Naive thymus-derived CD4-positive, alpha-beta T cell (primary cell): ENCODE measurements at regions not wholly inside any gene's neighbourhood (a gene's known extent, or its start where the extent isn't known, plus 50 kb on each side); places are given as distances from the start of the nearest gene placed in this dataset.

Source experiments
- ATAC-seq: fragments of 150-1000 bp; cut with Tn5 transposase; 2 replicates; pipeline ENCODE4 v1.10.0; 2021; ENCODE audit warnings: mild to moderate bottlenecking, moderate library complexity
- CTCF ChIA-PET: fragments of 350-600 bp; sonication (Branson Sonifier 250); formaldehyde crosslinking; loops from one replicate; lab custom pipeline; 2021; ENCODE audit warnings: antibody characterized with exemption; lab: Charles Lee
- POLR2A ChIA-PET: fragments of 350-600 bp; sonication (Branson Sonifier 250); formaldehyde crosslinking; loops from one replicate; lab custom pipeline; 2021; ENCODE audit warnings: antibody characterized with exemption, inconsistent platforms; lab: Charles Lee
- DNase-seq, 9 donors: peaks; one replicate each; pipeline versions ENCODE4 v3.0.0 to v3.0.0-alpha.2; 2020 to 2022; ENCODE audit warnings: mixed read lengths in 1 of 9
- H3K27ac ChIP-seq: one replicate; pipeline ENCODE4 v1.7.0; 2013; ENCODE audit warnings: mild to moderate bottlenecking, low read depth, low read length, moderate library complexity
- H3K27me3 ChIP-seq, 2 donors: one replicate each; pipeline ENCODE4 v1.7.0; 2013; ENCODE audit warnings: low read length in 2 of 2, mild to moderate bottlenecking in 2 of 2, moderate library complexity in 2 of 2; ENCODE audit not compliant: control insufficient read depth in 2 of 2, insufficient read depth in 2 of 2
- H3K36me3 ChIP-seq, 3 experiments: 1 replicate in 2 of 3; 2 replicates in 1 of 3; pipeline ENCODE4 v1.7.0; 2013; ENCODE audit warnings: low read length in 3 of 3, mild to moderate bottlenecking in 3 of 3, moderate library complexity in 1 of 3; ENCODE audit not compliant: insufficient read depth in 3 of 3, control insufficient read depth in 2 of 3
- H3K4me1 ChIP-seq, 2 donors: one replicate each; pipeline ENCODE4 v1.7.0; 2013; ENCODE audit warnings: low read length in 2 of 2, mild to moderate bottlenecking in 2 of 2, moderate library complexity in 1 of 2; ENCODE audit not compliant: control insufficient read depth in 2 of 2, insufficient read depth in 2 of 2
- H3K4me3 ChIP-seq: 2 replicates; pipeline ENCODE4 v1.7.0; 2013; ENCODE audit warnings: mild to moderate bottlenecking, low read length
- H3K9me3 ChIP-seq, 3 experiments: 1 replicate in 2 of 3; 2 replicates in 1 of 3; pipeline ENCODE4 v1.7.0; 2013; ENCODE audit warnings: low read length in 3 of 3; ENCODE audit not compliant: control insufficient read depth in 2 of 3
- H3K27ac Mint-ChIP-seq, 9 donors: one replicate each; pipeline ENCODE4 v1.8.0; 2020 to 2022; ENCODE audit warnings: mixed read lengths in 9 of 9, mild to moderate bottlenecking in 8 of 9, moderate library complexity in 5 of 9, inconsistent platforms in 2 of 9
- H3K27me3 Mint-ChIP-seq, 5 donors: one replicate each; pipeline ENCODE4 v1.8.0; 2021 to 2022; ENCODE audit warnings: mixed read lengths in 5 of 5, mild to moderate bottlenecking in 1 of 5
- H3K36me3 Mint-ChIP-seq, 5 donors: one replicate each; pipeline ENCODE4 v1.8.0; 2020 to 2022; ENCODE audit warnings: mixed read lengths in 5 of 5, mild to moderate bottlenecking in 3 of 5, inconsistent platforms in 1 of 5
- H3K4me1 Mint-ChIP-seq, 7 donors: one replicate each; pipeline ENCODE4 v1.8.0; 2020 to 2022; ENCODE audit warnings: mixed read lengths in 7 of 7, mild to moderate bottlenecking in 3 of 7, inconsistent platforms in 1 of 7
- H3K4me3 Mint-ChIP-seq, 10 donors: one replicate each; pipeline ENCODE4 v1.8.0; 2020 to 2022; ENCODE audit warnings: mild to moderate bottlenecking in 10 of 10, mixed read lengths in 10 of 10, moderate library complexity in 6 of 10, inconsistent platforms in 2 of 10
- H3K9me3 Mint-ChIP-seq, 11 donors: one replicate each; pipeline ENCODE4 v1.8.0; 2020 to 2022; ENCODE audit warnings: mixed read lengths in 11 of 11, mild to moderate bottlenecking in 4 of 11, inconsistent platforms in 1 of 11, moderate library complexity in 1 of 11
- intact Hi-C, 2 donors: fragments of 100-400 bp; cut with micrococcal nuclease; formaldehyde crosslinking; loops; one replicate each; pipeline ENCODE4 v1.15.1; 2023

DNA sequence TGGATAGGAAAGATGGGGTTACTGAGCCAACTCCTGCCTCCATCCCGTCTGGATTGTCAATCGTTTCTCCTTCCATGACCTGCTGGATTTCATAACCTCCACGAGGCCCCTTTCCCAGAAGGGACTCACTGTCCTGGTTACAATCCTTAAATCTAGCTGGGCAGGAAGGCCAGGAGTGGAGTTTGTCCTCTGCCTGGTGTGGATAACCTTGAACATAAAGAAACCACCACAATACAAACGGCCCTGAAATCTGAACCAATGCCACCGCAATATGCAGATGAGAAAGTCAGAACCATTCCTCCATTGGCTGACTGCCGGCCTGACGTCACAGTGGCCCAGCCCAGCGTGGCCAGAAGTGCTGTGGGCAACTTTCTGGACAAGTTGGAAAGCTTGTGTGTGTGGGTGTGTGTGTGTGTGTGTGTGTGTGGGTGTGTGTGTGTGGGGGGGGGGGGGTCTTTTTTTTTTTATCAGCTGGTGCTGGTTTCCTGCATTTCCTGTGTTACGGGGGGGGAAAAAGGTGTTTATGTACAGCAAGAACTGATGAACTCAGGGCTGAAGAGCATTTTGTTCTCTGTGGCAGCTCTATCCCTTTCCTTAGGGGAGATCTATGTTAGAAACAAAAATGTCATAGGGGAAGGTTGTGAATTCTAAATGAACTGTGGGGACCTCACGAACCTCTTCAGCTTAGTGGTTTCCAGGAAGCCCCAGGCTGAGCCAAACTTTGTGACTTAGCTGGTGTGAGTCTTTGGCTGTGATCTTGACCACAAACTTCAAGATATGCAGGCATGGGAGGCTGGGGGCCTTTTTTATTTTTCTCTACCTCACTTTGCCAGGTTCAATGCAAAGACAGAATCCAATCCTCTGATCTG, 81.6 kb upstream of the MED13L start:
- Mint-ChIP-seq H3K27me3 (no peaks in the 10 kb centered on the region), H3K4me1 (peaks cover 21 to 43% (median 31%) of the 10 kb centered on the region in 7 donors), H3K36me3 (peaks cover 0 to 2% (median 0%) of the 10 kb centered on the region in 5 donors), H3K27ac (peak overlapping the region; percentile 75 to 90 (median 86)), H3K9me3 (peaks cover 0 to 5% (median 0%) of the 10 kb centered on the region in 11 donors), H3K4me3 (peak overlapping the region; percentile 77 to 88 (median 84))
- H3K4me1 ChIP-seq, result peaks cover 15 to 27% of the 10 kb centered on the region in 2 donors
- peak overlapping the region; percentile 49 for H3K4me3 ChIP-seq
- no peaks in the 10 kb centered on the region for H3K36me3 ChIP-seq
- peak; percentile 93 for ATAC-seq
- peak overlapping the region; percentile 58 for H3K27ac ChIP-seq
- intact Hi-C loops, result loop anchor here (1.0 to 5.0 kb wide), 3 partner anchors 37 to 198 kb away; partner anchors contain the start of genes MED13L (in 2 of the 2) and MAP1LC3B2 (in 1 of the 2)
- no peaks in the 10 kb centered on the region for H3K9me3 ChIP-seq
- POLR2A ChIA-PET, result interaction anchor here (0.6 to 1.0 kb wide), 2 partner anchors 8 to 254 kb away, joined by 3 read pairs; no protein-coding TSS in a partner anchor
- no peaks in the 10 kb centered on the region for H3K27me3 ChIP-seq
- CTCF ChIA-PET, result interaction anchor here (0.6 kb wide), 1 partner anchor 218 kb away, joined by 3 read pairs; no protein-coding TSS in a partner anchor
- peak; percentile 45 to 74 (median 57) for DNase-seq

DNA sequence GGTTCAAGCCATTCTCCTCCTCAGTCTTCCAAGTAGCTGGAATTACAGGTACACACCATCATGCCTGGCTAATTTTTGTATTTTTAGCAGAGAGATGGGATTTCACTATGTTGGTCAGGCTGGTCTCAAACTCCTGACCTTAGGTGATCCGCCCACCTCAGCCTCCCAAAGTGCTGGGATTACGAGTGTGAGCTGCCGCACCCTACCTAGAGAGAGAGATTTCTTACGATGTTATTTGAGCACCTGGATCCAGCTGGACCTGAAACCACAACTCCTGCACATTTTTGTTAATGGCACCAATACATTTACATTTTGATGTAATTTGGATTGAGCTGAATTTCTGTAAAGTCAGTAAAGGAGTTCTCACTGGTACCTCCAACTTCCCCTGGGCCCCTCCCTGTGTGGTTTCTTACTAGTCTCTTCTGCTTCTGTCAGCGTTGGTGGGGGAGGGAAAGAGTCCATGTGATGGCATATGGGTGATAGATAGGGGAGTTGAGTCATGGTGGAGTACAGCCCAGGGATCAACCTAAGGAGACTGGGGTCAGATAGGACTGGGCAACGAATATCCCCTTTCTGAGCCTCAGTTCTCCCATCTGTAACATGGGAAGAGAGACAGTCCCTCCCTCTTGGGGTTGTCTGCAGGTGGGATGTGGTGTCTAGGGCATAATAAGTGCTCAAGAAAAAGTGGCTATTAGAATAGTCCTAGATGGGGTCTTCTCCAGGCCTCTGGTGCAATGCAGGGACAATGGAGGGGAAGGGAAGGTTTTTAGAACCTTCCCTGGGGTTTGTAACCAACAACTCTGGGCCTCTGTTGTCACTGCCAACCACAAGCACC, 83.3 kb upstream of the MED13L start:
- H3K9me3 ChIP-seq, result no peaks in the 10 kb centered on the region
- no peaks in the 10 kb centered on the region for H3K27me3 ChIP-seq
- no peak for DNase-seq
- ChIA-PET CTCF (interaction anchor here (0.6 kb wide), 1 partner anchor 306 kb away, joined by 3 read pairs; no protein-coding TSS in a partner anchor), POLR2A (no interaction called here)
- H3K4me3 ChIP-seq, result no peak overlapping the region
- Mint-ChIP-seq H3K27ac (peak overlapping the region in 8 of 9 donors; percentile 6 to 90 (median 62)), H3K27me3 (no peaks in the 10 kb centered on the region), H3K36me3 (peaks cover 0 to 2% (median 0%) of the 10 kb centered on the region in 5 donors), H3K4me3 (peak overlapping the region; percentile 39 to 88 (median 64)), H3K9me3 (no peaks in the 10 kb centered on the region), H3K4me1 (peaks cover 23 to 43% (median 35%) of the 10 kb centered on the region in 7 donors)
- H3K4me1 ChIP-seq, result peaks cover 15 to 27% of the 10 kb centered on the region in 2 donors
- ATAC-seq, result peak; percentile 58
- intact Hi-C loops, result no loop called here
- no peak overlapping the region for H3K27ac ChIP-seq
- H3K36me3 ChIP-seq, result no peaks in the 10 kb centered on the region

DNA sequence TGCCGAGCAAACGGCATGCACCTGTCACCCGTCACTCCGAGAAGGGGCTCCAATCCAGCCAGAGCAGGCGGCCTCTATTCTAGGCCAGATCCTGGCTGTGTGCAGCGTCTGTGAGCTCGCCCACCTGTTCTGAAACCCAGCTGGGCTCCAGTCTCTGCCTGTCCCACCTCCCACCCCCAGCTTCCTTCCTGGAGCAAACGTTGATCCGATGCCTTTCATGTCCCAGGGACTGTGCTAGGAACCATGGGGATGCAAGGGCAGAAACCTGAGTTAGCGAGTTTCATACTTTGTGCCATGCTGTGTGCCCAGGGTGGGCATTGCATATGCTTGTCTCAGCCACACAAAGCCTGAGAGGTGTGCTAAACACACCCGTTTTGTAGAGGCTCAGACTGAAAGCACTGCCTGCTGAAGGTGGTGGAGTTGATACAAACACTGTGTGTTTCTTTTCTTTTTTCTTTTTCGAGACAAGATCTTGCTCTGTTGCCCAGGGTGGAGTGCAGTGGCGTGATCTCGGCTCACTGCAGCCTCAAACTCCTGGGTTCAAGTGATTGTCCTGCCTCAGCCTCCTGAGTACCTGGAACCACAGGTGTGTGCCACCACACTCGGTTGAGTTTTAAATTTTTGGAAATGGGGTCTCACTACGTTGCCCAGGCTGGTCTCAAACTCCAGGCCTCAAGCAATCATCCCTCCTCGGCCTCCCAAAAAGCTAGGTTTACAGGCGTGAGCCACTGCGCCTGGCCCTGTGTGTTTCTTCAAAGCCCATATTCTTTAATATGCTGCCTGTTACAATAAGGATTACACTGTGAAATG, 84.1 kb upstream of the MED13L start:
- Mint-ChIP-seq H3K9me3 (no peaks in the 10 kb centered on the region), H3K27me3 (no peaks in the 10 kb centered on the region), H3K36me3 (peaks cover 0 to 2% (median 0%) of the 10 kb centered on the region in 5 donors), H3K4me1 (peaks cover 23 to 43% (median 35%) of the 10 kb centered on the region in 7 donors), H3K27ac (peak overlapping the region in 2 of 9 donors; percentile 17 to 53), H3K4me3 (peak overlapping the region in 7 of 10 donors; percentile 32 to 79 (median 60))
- ChIA-PET POLR2A (no interaction called here), CTCF (no interaction called here)
- intact Hi-C loops, result no loop called here
- Histone ChIP-seq H3K27me3 (no peaks in the 10 kb centered on the region), H3K4me3 (no peak overlapping the region), H3K27ac (no peak overlapping the region), H3K4me1 (peaks cover 15 to 27% of the 10 kb centered on the region in 2 donors), H3K36me3 (no peaks in the 10 kb centered on the region), H3K9me3 (no peaks in the 10 kb centered on the region)
- DNase-seq (no peak), ATAC-seq (no peak)

DNA sequence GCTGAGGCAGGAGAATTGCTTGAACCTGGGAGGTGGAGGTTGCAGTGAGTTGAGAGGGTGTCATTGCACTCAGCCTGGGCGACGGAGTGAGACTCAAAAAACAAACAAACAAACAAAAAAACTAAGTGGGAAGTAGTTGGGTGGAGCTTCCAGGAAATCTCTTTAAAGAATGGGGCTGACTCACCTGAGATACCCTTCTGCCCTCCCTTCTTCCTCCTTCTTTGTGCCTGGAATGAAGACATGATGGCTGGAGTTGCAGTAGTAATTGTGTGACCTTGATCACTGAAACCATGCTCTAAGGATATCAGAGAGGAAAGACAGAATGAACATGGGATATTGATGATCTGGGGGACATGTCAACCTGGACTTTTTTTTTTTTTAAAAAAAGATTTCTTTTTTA, 87.6 kb upstream of the MED13L start:
- POLR2A ChIA-PET, result no interaction called here
- no peak for ATAC-seq

DNA sequence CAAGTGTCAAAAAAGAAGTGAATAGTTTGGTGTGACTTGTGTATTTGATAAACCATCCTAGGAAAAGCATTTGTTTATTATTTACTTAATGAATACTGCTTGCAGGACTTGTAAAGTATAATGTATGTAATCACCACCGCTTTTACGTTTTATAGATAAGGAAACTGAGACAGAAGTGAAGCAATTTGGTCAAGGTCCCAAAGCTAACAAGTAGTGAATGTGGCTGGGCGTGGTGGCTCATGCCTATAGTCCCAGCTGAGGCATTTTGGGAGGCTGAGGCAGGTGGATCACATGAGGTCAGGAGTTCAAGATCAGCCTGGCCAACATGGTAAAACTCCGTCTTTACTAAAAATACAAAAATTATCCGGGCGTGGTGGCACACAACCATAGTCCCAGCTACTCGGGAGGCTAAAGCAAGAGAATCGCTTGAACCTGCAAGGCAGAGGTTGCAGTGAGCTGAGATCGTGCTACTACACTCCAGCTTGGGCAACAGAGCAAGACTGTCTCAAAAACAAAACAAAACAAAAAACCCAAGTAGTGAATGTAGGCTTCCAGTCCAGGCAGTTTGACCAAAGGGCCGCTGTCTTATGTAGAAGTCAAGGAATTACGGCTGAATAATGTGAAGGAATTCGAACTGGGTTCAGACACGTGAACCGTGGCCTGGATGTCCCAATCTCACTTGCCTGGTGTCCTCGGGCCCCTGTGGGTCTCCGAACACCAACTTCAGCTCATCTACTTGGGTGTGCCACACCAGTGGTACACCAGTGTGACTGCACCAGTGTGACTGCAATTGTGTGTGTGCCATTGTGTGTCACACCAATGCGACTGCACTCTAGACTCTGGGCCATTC, 88.3 kb upstream of the MED13L start:
- Histone ChIP-seq H3K36me3 (no peaks in the 10 kb centered on the region), H3K9me3 (no peaks in the 10 kb centered on the region), H3K4me3 (no peak overlapping the region), H3K27ac (no peak overlapping the region), H3K27me3 (no peaks in the 10 kb centered on the region), H3K4me1 (peaks cover 4 to 11% of the 10 kb centered on the region in 2 donors)
- CTCF ChIA-PET, result no interaction called here
- no peak overlapping the region for H3K4me3 Mint-ChIP-seq
- no peaks in the 10 kb centered on the region for H3K9me3 Mint-ChIP-seq
- POLR2A ChIA-PET, result no interaction called here
- H3K36me3 Mint-ChIP-seq, result peaks cover 0 to 1% (median 0%) of the 10 kb centered on the region in 5 donors
- H3K4me1 Mint-ChIP-seq, result peaks cover 3 to 16% (median 8%) of the 10 kb centered on the region in 7 donors
- DNase-seq, result no peak
- H3K27ac Mint-ChIP-seq, result peak overlapping the region in 1 of 9 donors; percentile 18
- intact Hi-C loops, result no loop called here
- ATAC-seq, result no peak
- no peaks in the 10 kb centered on the region for H3K27me3 Mint-ChIP-seq

More for the DNA sequence above, 87.6 kb upstream of the MED13L start:
- peaks cover 0 to 2% (median 0%) of the 10 kb centered on the region in 5 donors for H3K36me3 Mint-ChIP-seq
- peak overlapping the region in 2 of 9 donors; percentile 35 to 41 for H3K27ac Mint-ChIP-seq
- no peaks in the 10 kb centered on the region for H3K9me3 ChIP-seq
- H3K27me3 Mint-ChIP-seq, result no peaks in the 10 kb centered on the region
- no peaks in the 10 kb centered on the region for H3K27me3 ChIP-seq
- intact Hi-C loops, result no loop called here
- no peak overlapping the region for H3K4me3 ChIP-seq
- no peak overlapping the region for H3K4me3 Mint-ChIP-seq
- no peaks in the 10 kb centered on the region for H3K36me3 ChIP-seq
- no peak for DNase-seq
- no peak overlapping the region for H3K27ac ChIP-seq
- H3K4me1 Mint-ChIP-seq, result peaks cover 9 to 22% (median 15%) of the 10 kb centered on the region in 7 donors
- no peaks in the 10 kb centered on the region for H3K9me3 Mint-ChIP-seq
- CTCF ChIA-PET, result no interaction called here
- peaks cover 8 to 16% of the 10 kb centered on the region in 2 donors for H3K4me1 ChIP-seq
